ENCODE measurements at regions not wholly inside any gene's neighbourhood (a gene's known extent, or its start where the extent isn't known, plus 50 kb on each side); places are given as distances from the start of the nearest gene placed in this dataset.

DNA sequence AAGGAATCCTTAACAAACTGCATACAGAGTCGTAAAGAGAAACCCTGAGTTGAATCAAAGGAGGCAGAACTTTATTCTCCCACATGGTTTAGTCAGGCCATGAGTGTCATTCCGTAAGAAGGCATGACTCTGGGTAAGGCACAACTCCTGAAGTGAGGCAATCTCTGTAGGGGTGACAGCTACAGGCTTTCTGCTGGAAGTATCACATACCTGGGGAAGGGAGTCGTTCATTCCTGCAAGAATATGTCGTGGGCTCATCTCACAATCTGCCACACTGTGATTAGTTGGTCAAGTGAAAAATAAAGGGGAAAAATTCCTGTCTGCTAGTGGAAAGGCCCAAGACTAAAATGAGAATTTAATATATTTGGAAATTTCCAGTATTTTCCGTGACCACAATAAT is 392.6 kb downstream of the POM121L12 start:
- H3K4me1 ChIP-seq = no peaks in the 10 kb centered on the region
- no peak overlapping the region for H3K27ac ChIP-seq
- no peak for DNase-seq
- no peaks in the 10 kb centered on the region for H3K9me3 ChIP-seq
- no peak for ATAC-seq
- TF ChIP-seq CTCF (IDR thresholded peaks at IDR 0.05) = no peak
- H3K36me3 ChIP-seq (ENCODE audit: insufficient read depth in 1 of 2, low read depth in 1 of 2) = no peaks in the 10 kb centered on the region
- no peaks in the 10 kb centered on the region for H3K27me3 ChIP-seq (ENCODE audit: insufficient read depth in 3 of 3, low read length in 2 of 3)
- 85 to 87% (median 85%) methylated on average over 5 of the region's 5 CpGs for WGBS, 3 donors
- intact Hi-C loops (cut with DNase I) = no loop called here
- H3K4me3 ChIP-seq = no peak overlapping the region

GRCh38 chr7:53431901-53432300 is 396.5 kb downstream of the POM121L12 start:
- no peak for TF ChIP-seq CTCF (IDR thresholded peaks at IDR 0.05)
- Histone ChIP-seq H3K4me1 (no peaks in the 10 kb centered on the region), H3K36me3 (ENCODE audit: insufficient read depth in 1 of 2, low read depth in 1 of 2) (no peaks in the 10 kb centered on the region), H3K4me3 (no peak overlapping the region), H3K9me3 (peaks cover 4% of the 10 kb centered on the region), H3K27ac (no peak overlapping the region), H3K27me3 (ENCODE audit: insufficient read depth in 3 of 3, low read length in 2 of 3) (no peaks in the 10 kb centered on the region)
- intact Hi-C loops (cut with DNase I) = no loop called here
- DNase-seq = no peak
- WGBS, 3 donors = 87 to 93% (median 90%) methylated on average over 4 of the region's 4 CpGs
- ATAC-seq = no peak

GRCh38 chr7:53437336-53437735 is 401.9 kb downstream of the POM121L12 start:
- peaks cover 4% of the 10 kb centered on the region for H3K9me3 ChIP-seq
- no peak for TF ChIP-seq CTCF (IDR thresholded peaks at IDR 0.05)
- 76 to 83% (median 78%) methylated on average over 4 of the region's 4 CpGs for WGBS, 3 donors
- no peak overlapping the region for H3K27ac ChIP-seq
- DNase-seq = no peak
- H3K27me3 ChIP-seq (ENCODE audit: insufficient read depth in 3 of 3, low read length in 2 of 3) = no peaks in the 10 kb centered on the region
- H3K4me3 ChIP-seq = no peak overlapping the region
- no peaks in the 10 kb centered on the region for H3K36me3 ChIP-seq (ENCODE audit: insufficient read depth in 1 of 2, low read depth in 1 of 2)
- no peaks in the 10 kb centered on the region for H3K4me1 ChIP-seq
- ATAC-seq = no peak
- intact Hi-C loops (cut with DNase I) = no loop called here

GRCh38 chr7:53446170-53446569 is 410.7 kb downstream of the POM121L12 start:
- DNase-seq (no peak), ATAC-seq (no peak)
- Histone ChIP-seq H3K4me3 (no peak overlapping the region), H3K27ac (no peak overlapping the region), H3K9me3 (no peaks in the 10 kb centered on the region), H3K36me3 (ENCODE audit: insufficient read depth in 1 of 2, low read depth in 1 of 2) (no peaks in the 10 kb centered on the region), H3K4me1 (no peaks in the 10 kb centered on the region), H3K27me3 (ENCODE audit: insufficient read depth in 3 of 3, low read length in 2 of 3) (no peaks in the 10 kb centered on the region)
- no peak for TF ChIP-seq CTCF (IDR thresholded peaks at IDR 0.05)
- intact Hi-C loops (cut with DNase I) = no loop called here
- 51 to 61% (median 55%) methylated on average over 3 of the region's 3 CpGs for WGBS, 3 donors

GRCh38 chr7:53458636-53459035 is 423.2 kb downstream of the POM121L12 start:
- no peaks in the 10 kb centered on the region for H3K27me3 ChIP-seq (ENCODE audit: insufficient read depth in 3 of 3, low read length in 2 of 3)
- ATAC-seq (no peak), DNase-seq (no peak)
- no peaks in the 10 kb centered on the region for H3K4me1 ChIP-seq
- no peak overlapping the region for H3K4me3 ChIP-seq
- no peak overlapping the region for H3K27ac ChIP-seq
- H3K9me3 ChIP-seq = no peaks in the 10 kb centered on the region
- 93 to 96% (median 95%) methylated on average over 3 of the region's 3 CpGs for WGBS, 3 donors
- H3K36me3 ChIP-seq (ENCODE audit: insufficient read depth in 1 of 2, low read depth in 1 of 2) = no peaks in the 10 kb centered on the region
- no peak for TF ChIP-seq CTCF (IDR thresholded peaks at IDR 0.05)
- intact Hi-C loops (cut with DNase I) = no loop called here
